Epidermal melanocyte (primary cell): ENCODE measurements at regions not wholly inside any gene's neighbourhood (a gene's known extent, or its start where the extent isn't known, plus 50 kb on each side); places are given as distances from the start of the nearest gene placed in this dataset.
"Not testable (repeated sequence)": the region's sequence is repeated elsewhere in the genome, so short reads cannot be mapped to it uniquely, and the experiment has no call there.

Source experiments
- DNase-seq: peaks from one replicate; pipeline ENCODE4 v3.0.0; 2011; ENCODE audit warnings: low spot score; ENCODE audit not compliant: insufficient read length

DNA sequence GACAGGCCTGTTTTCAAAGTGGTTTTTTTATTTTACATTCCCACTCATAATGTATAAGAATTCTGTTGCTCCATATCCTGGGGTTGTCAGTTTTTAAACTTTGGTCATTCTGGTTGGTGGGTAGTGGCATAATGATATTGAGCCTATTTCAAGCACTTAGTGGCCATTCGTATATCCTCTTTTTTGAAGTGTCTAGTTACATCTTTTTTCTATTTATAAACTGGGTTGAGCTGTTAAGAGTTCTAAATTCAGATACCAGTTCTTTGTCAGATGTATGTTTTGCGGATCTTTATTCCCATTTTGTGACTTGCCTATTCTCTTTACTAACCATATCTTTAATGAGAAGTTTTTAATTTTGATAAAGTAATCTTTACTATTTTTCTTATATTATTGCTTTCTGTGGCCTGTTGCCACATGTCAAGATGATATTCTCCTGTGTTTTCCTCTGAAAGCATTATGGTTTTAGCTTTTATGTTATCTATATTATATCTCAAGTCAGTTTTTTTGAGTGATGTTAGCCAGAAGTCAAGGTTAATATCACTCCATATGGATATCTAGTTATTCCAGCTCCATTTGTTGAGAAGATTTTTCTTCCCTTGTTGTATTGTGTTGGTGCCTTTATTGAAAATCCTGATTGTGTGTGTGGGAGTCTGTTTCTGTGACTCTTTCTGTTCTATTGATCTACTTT lies 110.9 kb downstream of the FHIP1A start:
- no peak for DNase-seq

DNA sequence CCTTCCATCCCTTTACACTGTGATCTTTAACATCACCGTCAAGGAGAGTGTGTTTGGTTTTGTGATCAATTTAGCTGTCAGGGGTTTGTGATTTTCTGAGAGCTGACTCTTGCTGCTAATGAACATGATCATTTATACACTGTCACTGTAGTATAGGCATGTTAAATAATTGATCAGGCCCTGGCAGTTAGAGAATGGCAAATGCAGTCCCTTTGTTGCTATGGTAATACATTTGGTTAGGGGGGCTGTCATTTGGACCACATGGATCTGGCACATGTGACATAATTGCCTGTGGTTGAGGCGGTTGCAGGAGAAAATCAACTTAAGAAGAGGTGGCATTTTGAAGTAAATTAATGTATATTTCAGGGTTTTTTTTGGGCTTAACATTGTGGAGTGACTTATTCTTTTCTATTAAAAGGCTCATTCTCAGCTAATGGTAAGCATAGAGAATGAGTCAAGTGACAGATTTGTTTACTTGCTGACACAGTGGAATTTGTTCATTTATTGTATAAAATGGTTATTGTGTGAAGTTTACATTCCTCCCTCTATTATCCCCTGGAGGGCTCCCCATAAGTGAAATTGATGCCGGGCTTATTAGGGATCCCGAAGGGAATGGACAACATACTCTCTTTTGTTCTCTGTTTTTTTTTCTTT lies 114.0 kb downstream of the FHIP1A start:
- DNase-seq, result no peak

DNA sequence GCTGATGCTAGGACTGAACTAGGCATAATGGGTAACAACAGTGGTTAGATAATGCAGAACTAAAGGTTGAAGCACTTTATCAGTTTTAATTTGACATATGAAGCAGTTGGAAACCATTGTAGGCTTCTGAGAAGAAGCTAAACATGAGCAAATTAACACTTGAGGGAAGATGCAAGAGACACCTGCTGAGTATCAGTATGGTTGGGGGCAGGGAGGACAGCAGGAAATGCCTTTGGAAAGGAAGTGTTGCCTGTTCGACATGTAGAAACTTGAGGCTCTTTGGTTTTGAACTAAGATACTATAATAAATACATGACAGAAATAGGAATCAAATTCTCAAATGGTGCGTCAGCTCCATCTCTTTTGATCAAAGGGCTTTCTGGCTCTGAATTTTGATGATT lies 115.6 kb downstream of the FHIP1A start:
- DNase-seq, result no peak

DNA sequence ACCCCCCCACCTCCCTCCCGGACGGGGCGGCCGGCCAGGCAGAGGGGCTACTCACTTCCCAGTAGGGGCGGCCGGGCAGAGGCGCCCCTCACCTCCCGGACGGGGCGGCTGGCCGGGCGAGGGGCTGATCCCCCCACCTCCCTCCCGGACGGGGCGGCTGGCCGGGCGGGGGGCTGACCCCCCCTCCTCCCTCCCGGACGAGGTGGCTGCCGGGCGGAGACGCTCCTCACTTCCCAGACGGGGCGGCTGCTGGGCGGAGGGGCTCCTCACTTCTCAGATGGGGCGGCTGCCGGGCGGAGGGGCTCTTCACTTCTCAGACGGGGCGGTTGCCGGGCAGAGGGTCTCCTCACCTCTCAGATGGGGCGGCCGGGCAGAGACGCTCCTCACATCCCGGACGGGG lies 117.5 kb downstream of the FHIP1A start:
- not testable (repeated sequence) for DNase-seq

DNA sequence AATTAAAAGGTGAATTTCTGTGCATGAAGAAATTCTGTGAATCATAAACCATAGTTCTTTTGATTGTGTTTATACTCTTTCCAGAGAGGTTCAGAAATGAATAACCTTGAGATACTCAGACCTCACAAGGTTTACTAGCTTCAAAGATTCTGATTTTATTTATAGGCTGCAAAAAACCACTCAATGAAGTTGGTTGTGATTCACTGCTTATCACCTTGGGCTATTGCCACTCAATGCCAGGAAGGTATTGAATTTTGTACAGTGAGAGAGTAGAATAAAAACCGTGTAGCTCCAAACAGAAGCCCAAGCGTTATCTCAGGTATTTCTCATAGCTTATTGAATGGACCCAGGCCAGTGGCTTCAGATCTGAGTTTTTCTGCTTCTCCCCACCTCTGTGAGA lies 118.7 kb downstream of the FHIP1A start:
- no peak for DNase-seq

DNA sequence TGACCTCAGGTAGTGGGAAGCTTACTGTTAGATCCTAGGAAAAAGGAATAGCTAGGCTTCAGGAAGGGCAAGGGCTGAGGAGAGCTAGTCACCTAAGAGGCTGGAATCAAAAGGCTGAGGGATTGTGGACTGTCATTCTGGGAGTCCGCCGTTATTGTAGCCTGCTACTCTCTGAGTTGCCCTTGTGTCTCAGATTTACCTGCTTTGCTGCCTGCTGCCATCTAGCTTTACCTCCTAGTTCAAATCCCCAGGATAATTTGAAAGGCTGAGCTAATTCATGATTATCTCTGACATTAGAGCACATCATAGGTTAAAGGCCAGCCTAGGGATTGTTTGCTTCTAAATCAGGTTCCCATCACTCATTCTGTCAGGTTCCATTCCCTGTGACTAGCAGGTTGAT lies 120.2 kb downstream of the FHIP1A start:
- DNase-seq, result no peak

DNA sequence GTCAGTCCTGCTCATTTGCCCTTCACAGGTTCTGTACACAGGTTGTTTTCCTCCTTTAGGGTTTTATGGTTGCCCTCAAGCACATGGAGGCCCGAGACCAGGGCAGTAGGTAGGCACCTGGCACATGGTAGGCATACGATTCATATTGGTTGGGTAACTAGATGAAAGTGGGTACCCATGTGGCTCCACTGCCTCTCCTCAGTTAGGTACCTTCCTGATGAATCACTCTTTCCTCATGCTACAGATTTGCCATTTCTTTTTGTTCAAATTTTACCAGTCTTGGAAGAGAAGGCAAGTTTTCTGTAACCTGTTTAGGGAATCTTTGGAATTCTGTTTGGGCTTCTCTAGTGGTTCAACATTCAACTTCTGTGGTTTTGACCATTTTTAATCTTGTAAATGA lies 121.3 kb downstream of the FHIP1A start:
- DNase-seq, result no peak

DNA sequence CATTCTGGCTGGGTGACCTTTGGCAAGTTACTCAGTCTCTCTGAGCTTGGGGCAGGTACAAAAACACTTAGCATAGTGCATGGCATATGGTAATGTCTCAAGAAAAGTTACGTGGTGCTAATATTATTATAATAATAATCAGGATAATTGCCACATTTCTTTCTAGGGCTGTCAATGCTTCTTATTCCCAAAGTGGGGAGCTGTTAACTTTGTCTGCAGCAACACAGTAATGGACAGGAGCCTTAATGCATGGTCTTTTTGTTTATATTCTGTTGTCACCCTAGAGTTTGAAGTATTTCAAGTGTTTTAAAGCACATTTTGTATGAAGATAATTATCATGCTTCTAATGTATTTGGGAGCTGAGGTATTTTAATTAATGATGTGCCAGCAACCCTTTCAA lies 121.8 kb downstream of the FHIP1A start:
- DNase-seq, result no peak

DNA sequence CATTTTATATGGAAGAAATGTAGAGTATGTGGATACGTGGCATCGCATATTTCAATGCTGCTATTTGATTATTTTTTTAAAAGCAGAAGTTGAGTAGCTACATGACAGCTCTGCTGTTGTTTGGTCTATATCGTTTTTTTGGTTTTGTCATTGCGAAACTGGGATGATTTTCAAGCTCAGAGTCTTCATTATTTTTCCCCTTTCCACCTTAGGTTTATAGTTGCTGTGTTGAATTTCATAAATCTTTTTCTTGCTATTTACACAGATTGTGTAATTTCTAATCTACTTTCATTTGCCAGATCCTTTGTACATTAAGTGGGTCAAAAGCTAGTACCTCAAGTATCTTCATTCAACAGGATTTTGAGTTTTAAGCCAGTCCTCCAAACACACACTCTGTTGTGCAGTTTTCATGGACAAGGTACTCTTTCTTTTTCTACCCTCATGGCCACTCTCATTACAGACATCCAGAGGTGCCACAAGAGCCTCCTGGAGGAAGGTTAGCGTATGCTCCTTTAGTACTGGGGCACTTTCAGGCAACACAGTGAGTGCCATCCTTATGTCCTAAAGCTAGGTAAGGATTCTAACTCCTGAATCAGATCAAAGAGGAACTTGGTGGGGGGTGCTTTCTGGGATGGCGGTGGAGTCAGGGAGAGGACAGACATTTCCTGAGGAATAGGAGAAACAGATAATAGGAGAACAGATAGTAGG lies 123.2 kb downstream of the FHIP1A start:
- DNase-seq, result no peak

DNA sequence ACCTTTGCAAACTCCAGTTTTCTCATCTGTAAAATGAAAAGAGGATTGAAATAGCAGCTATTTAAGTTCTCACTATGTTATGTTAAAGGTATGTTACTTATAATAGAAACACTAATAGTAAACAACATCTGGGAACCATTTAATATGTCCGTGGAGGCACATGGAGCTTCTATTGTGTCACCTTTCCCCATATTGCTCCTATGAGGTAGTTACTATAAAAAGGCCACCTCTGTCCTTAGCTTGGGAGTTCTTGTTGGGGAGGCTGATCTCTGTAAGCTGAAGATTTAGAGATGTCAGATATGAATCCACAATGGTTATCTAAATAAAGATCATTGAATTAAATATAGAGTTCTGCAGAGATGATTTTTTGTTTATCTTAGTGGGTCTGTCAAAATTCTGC lies 125.2 kb downstream of the FHIP1A start:
- DNase-seq, result no peak

DNA sequence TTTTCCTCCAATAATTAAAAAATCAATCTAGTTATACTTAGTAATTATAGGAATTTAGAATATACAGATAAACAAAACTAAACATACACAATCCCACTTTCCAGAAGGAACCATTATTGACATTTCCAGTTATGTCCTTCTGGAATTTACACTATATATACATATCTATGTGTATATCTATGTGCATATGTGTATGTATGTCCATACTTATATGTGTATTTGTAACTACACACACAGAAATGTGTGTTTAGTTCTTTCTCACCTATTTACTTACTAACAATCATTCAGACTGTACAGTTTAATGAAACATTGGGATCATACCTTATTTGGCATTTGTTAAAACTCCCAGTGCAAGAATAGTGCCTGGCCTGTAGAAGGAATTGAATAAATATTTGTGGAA lies 126.4 kb downstream of the FHIP1A start:
- no peak for DNase-seq

DNA sequence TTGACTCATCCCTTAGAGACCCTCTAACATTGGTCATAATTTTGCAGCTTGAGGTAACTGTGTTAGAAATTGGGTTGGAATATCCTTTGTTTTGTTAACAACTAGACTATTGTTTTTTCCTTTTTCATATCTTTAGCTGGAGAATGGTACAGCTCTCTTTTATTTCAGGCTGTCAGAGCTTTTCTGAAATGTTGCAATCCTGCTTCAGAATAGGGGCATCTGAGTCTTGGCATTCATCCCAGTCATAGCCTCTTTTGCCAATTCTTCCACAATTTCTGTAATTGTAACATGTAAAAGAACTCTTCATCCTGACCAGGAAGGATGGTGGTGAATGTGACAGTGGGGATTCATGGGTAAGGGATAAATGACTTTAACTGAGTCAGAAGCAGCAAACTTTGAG lies 128.7 kb downstream of the FHIP1A start:
- DNase-seq, result no peak

DNA sequence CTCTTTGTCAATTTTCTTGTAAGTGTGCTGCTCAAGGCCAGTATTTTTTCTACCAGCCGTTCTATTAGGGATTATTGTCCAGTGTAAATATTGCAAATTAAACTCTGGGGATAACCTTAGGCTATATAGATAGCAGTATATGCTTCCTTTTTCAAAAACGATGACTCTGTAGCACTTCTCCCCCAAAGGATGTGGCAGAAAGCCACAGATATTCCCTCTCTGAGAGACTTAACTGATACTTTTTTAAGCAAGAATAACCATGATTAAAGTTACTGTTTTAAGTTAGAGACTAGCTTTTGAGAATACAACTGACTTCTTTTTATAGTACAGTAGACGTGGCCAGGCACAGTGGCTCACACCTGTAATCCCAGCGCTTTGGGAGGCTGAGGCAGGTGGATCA lies 130.0 kb downstream of the FHIP1A start:
- DNase-seq, result no peak

DNA sequence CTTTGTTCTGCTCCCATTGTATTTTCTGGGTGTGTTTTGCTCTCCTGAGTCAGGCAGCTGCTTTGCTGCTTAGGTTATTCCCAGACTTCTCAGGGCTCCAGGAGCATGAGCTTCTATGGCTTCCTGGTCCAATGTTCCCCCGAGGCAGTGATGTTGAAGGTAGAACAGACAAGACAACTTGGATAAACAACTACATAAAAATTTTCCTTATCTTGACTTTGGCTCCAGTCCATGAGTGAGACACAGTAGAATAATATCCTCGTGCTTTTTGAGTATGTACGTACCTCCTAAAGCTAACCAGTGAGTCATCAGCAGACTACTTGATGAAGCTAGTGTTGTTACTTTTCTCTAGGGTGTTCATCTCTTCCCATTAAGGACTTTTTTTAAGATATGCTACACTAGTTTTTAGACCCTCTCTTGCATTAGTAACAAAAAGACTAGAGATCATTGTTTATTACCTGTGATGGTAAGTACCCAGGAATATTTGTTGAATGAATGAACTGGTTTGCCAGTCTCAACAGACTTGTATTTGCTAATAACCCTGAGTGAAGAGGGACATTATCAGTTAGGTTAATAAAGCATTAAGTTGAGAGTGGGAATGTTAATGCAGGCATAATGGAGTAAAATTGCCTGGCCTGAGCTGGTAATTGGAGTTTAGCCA lies 131.9 kb downstream of the FHIP1A start:
- no peak for DNase-seq

DNA sequence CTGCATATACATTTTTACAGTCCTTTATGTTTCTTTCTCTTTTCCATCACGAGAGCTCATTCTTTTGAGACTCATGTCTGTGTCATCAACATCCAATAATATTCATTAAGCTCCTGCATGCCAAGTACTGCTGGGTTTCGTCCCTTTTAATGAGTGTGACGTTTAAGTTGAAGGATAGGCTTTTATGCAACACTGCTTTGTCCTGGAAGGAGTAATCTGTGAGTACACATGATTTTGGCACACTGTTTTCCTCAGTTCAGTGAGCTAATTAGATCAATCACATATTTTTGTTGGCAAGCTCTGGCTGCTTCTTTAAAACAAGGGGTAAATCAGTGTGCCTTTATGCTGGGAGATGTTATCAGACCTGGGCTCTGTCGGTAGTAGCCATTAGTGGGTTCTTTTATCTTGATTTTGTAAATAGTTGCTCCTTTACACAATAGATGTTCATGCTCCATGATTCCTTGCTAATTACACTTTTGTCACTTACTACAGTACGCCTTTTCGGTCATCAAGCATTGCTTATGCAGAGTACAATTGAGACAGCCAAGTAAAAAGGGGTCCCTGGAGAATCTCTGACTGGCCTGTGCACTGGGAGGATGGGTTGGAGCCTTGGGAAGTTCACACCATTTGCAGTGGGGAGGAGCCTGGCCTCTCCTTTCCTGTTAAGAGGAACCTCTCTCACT lies 132.6 kb downstream of the FHIP1A start:
- no peak for DNase-seq

DNA sequence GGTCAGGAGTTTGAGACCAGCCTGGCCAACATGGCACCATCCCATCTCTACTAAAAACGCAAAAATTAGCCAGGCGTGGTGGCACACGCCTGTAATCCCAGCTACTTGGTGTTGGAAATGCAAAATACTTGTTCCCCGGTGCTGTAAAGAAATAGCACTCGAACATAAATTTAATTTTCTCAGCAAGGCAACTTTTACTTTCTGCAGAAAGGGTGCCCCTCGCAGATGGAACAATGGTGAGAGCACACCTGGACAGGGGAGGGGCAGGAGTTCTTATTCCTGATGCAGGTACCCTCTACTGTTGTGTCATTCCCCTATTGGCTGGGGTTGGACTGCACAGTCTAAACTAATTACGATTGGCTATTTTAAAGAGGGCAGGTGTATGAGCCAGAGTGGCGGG lies 139.7 kb downstream of the FHIP1A start:
- DNase-seq, result no peak

DNA sequence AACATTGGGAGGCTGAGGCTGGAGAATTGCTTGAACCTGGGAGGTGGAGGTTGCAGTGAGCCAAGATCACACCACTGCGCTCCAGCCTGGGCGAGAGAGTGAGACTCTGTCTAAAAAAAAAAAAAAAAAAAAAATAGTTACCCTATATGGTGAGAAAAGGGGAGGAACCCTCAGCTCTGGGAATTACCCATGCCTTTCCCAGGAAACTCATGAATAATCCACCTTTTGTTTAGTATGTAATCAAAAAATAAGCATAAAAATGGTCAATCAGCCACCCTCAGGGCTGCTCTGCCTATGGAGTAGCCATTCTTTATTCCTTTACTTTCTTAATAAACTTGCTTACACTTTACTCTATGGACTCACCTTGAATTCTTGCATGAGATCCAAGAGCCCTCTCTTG lies 140.4 kb downstream of the FHIP1A start:
- DNase-seq, result not testable (repeated sequence)

DNA sequence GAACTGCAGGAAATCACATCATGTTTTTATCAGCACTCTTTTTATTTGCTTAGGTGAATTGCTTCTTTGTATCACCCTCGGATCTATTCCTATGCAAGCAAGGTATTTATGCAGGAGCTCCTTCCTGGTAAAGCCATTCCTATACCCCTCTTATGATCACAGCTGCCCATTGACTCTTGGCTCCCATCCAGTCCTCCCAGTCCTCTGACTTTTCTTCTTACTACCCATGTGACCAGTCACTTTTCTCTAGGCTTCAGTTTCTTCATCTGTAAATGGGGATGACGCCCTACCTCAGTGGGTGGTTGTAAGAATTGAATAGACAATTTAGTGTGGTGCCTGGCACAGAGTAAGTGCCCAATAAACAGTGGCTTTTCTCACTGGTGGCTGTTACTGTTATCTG lies 144.9 kb downstream of the FHIP1A start:
- DNase-seq, result no peak

DNA sequence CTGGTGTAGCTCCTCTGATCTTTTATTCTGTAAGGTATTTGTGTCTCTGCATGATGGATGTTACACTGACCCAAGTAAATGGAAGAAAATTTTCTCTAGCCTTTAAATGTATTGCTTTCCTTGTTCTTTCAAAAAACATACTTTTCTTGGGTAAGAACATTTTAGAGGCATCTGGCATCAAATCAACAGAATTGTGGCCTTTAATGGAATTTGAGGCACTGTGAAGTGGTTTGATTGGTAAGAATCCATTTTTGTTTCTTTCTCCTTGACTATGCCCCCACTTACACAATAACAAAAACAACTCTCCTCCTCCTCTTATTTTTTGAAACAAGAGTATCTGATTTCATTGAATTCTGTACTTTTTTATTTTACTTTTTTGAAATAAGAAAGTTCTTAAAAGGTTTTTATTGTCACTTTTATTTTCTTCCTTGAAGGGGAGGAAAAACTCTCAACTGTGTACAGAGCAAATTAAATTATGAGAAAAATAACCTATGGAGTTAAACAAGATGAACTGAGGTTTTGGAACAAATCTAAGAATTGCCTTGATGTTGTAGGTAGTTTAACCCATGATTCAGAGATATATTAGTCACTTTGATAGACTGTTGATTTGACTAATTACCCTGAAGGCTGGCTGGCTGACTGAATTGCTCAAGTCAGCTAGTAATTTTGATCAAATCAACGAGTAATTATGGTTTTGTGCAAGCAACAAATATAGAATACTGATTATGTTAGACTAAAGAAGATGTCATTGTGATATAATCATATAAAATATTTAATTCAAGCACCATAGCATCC lies 146.4 kb downstream of the FHIP1A start:
- no peak for DNase-seq

DNA sequence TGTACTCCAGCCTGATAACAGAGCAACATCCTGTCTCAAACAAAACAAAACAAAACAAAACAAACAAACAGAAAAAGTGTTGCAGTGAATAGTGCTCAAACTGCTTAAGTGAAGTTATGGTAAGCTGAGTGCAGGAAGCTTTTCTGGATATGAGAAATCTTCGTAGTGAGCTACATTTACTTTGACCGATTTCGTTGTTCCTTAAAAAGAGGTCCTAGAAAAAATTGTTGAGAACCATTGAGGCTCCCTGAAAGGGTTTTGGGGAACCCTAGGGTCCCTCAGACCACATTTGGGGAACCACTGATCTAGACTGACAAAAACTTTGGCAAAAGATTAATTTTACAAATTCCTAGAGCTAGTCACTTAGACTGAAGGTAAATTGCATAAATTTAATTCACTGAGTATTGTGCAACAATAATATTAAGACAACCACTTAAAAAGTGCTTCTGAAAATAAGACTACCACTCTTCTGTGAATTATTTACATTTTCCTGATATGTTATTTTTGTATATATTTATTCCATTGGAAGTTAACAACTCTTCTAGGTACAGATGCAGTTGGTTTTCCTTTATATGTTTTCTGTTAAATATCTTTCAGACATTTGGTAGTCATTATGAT lies 149.6 kb downstream of the FHIP1A start:
- DNase-seq, result no peak
